GM12864 (cell line): ENCODE measurements at regions not wholly inside any gene's neighbourhood (a gene's known extent, or its start where the extent isn't known, plus 50 kb on each side); places are given as distances from the start of the nearest gene placed in this dataset.

Experiments used
- DNase-seq: peaks from one replicate; pipeline ENCODE4 v3.0.0-alpha.2; 2011; ENCODE audit warnings: low read depth
- H3K4me3 ChIP-seq: 2 replicates; pipeline ENCODE4 v1.5.1; 2011; ENCODE audit warnings: mild to moderate bottlenecking, low read depth, low read length, control low read depth
- CTCF ChIP-seq: IDR thresholded peaks from 2 replicates; pipeline ENCODE4 v1.5.1; 2011; ENCODE audit warnings: low read depth, mild to moderate bottlenecking, moderate library complexity, low read length, control low read depth, inconsistent platforms; ENCODE audit errors: missing control alignments

GRCh38 chr7:142391191-142391992 lies 133.5 kb upstream of the PRSS58 start:
- peak; percentile 54 for TF ChIP-seq CTCF
- no peak overlapping the region for H3K4me3 ChIP-seq
- no peak for DNase-seq

GRCh38 chr7:142389544-142389943 lies 131.7 kb upstream of the PRSS58 start:
- TF ChIP-seq CTCF: no peak
- no peak for DNase-seq

GRCh38 chr7:142385491-142386340 lies 127.9 kb upstream of the PRSS58 start:
- DNase-seq: peak; percentile 25
- H3K4me3 ChIP-seq: no peak overlapping the region
- TF ChIP-seq CTCF: peak; percentile 77

More at GRCh38 chr7:142389544-142389943, 131.7 kb upstream of the PRSS58 start:
- H3K4me3 ChIP-seq: no peak overlapping the region

DNA sequence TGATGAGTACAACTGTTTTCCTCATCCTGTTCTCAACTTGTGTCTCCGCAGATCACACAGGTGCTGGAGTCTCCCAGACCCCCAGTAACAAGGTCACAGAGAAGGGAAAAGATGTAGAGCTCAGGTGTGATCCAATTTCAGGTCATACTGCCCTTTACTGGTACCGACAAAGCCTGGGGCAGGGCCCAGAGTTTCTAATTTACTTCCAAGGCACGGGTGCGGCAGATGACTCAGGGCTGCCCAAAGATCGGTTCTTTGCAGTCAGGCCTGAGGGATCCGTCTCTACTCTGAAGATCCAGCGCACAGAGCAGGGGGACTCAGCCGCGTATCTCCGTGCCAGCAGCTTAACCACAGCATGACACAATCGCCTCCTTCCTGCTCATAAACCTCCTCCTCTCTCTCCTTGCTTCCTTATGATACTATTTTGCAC lies 126.7 kb upstream of the PRSS58 start:
- H3K4me3 ChIP-seq: no peak overlapping the region
- TF ChIP-seq CTCF: no peak
- no peak for DNase-seq

DNA sequence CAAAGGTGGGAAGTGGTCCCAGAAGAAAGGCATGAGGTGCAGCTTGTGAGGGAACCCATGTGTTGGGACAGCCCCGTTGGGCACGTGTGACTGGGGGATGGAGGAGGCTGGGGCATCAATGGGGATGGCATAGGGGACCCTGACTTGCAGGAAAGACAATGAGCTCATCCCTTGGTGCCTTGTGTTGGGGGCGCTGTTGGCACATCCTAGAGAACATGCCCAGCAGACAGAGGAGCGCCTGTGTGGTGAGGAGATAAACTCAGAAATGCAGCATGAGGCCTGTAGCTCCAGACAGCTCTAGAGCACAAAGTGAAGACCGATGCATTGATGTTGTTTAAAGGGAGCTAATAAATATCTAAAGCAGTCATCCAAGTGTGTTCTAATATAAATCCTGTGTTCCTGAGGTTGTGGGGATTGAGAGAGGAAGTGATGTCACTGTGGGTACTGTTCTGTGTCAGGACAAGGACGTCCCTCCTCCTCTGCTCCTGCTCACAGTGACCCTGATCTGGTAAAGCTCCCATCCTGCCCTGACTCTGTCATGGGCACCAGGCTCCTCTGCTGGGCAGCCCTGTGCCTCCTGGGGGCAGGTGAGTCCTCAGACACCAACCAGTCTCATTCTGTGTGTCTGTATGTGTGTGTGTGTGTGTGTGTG lies 126.1 kb upstream of the PRSS58 start:
- DNase-seq: no peak
- no peak for TF ChIP-seq CTCF
- H3K4me3 ChIP-seq: no peak overlapping the region

GRCh38 chr7:142381727-142382390 lies 124.0 kb upstream of the PRSS58 start:
- TF ChIP-seq CTCF: no peak
- DNase-seq: no peak
- no peak overlapping the region for H3K4me3 ChIP-seq
